Renal cortical epithelial cell (primary cell): ENCODE measurements at regions not wholly inside any gene's neighbourhood (a gene's known extent, or its start where the extent isn't known, plus 50 kb on each side); places are given as distances from the start of the nearest gene placed in this dataset.
"Not testable (repeated sequence)": the region's sequence is repeated elsewhere in the genome, so short reads cannot be mapped to it uniquely, and the experiment has no call there.

Source experiments
- DNase-seq: peaks from one replicate; pipeline ENCODE4 v3.0.0-alpha.2; 2011; ENCODE audit warnings: low read depth

DNA sequence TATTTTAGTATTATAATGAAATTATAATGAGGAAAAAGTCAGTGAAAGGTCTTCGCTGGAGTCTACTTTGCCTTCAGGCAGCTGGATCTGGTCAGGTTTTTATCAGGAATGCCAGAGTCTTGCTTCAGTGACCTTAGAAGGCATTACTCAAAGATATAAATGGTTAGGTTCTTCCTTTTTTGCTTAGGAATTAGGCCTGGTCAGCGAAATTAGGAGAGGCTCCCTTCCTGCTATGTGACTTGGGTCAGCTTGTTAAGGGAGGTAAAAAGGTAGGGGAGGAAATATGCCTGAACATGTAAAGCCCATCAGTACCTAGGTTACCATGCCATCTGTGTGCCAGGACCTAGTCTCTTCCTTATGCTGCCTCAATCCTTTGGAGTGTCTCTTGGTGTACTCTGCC lies 115.1 kb downstream of the OTOR start:
- no peak for DNase-seq

DNA sequence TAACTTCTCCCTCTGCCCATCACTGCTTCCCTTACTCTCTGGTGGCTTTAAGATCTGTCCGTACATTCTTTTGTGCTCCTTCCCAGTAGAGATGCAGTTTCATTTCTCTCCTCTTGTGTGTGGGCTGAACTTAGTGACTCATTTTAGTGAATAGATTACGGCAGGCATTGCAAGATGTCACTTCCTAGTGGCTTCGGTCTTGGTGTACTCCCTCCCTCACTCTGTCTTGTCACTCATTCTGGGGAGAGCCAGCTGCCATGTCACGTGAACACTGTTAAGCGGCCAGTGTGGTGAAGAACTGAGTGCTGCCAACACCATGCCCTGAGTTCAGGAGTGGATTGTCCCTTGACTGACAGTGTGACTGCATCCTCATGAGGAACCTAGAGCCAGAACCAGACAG lies 115.9 kb downstream of the OTOR start:
- no peak for DNase-seq

DNA sequence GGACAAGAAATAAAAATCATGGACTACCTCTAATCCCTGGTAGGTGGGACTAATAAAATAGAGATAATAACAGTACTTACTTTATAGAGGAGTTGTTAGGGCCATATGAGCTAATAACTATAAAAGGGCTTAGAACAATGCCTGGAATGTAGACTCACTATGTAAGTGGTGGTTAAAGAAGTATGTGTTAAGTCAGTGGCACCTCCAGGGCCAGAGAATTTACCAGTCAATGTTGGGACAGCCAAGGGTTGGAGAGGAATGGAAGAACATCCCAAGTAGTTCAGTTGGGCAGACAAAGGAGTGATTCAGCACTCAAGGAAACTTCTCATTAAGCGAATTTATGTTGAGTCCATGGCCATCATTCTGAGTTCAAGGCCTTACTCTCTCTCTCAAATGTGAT lies 116.8 kb downstream of the OTOR start:
- DNase-seq: no peak

DNA sequence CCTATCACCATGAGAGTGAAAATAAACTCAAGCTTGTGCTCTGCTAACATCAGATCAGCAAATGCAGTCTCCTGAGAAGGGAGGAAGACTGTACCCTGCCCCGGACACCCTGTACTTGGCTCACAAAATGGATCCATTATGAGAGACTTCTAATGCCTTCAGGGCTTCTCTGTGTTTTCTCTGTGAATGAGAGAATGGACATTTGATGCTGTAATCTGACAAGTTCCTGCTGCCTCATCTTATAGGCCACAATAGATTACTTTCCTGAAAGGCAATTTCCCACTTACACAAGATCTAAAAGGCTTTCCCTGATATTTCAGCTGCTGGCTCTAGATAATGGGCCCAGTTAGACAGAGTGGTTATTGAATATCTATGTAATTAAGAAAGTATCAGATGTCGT lies 117.2 kb downstream of the OTOR start:
- DNase-seq: no peak

DNA sequence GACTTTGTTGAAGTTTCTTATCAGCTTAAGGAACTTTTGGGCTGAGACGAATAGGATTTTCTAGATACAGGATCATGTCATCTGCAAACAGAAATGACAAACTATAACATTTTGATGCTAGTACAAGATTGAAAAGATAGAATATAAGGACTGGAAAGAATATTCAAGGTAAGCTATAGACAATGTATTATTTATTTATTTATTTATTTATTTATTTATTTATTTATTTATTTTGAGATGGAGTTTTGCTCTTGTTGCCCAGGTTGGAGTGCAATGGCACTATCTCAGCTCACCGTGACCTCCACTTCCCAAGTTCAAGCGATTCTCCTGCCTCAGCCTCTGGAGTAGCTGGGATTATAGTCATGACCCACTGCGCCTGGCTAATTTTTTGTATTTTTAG lies 125.0 kb downstream of the OTOR start:
- DNase-seq: not testable (repeated sequence)

DNA sequence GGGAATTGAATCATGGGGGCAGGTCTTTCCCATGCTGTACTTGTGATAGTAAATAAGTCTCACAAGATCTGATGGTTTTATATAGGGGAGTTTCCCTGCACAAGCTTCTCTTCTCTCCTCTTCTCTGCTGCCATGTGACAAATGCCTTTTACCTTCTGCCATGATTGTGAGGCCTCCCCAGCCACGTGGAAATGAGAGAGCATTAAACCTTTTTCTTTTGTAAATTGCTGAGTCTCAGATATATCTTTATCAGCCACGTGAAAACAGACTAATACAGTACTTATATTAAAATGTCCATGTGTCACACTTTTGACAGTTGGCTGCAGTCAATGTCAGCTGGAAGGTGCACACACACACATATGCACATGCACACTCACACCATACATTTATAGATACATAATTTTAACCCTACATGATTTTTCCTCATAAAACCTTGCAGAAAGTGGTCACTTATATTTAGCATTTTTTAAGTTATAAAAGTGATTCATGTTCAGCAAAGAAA lies 128.9 kb downstream of the OTOR start:
- DNase-seq: no peak

DNA sequence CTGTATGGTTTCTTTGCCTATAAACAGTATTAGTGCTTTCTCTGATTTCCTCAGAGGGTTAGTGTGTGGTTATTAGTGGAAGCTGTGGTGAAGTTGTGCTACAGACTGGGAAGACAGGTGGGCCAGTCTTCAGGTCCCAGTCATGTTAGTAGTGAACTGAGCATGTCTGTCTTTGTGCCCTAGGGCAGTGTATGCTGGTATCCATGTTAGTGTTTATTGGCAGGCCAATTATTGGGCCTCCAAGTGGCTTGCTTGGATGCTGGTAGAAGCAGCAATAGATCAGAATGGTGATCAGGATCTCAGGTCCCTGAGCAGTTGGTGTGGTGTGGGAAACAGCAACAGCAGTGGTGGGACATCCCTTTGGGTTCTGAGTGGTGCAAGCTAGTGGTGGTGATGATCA lies 137.6 kb downstream of the OTOR start:
- DNase-seq: no peak

DNA sequence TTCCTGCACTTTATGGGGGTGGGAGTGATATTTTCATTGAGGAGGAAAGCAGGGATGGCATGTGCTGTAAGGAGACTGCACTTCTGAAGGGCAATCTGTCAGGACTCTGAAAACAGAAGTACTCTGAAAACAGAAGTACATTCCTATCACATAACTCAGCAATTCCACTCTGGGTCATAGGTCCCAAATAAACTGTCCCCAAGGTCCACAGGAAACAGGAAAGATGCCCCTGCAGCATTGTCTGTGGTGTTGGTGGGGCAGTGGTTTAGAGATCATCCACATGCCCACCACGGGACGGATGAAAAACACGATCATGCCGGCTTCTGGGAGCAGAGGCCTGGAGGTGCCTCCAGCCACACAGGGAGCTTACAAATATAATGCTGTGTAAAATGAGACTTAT lies 150.3 kb downstream of the OTOR start:
- DNase-seq: no peak

DNA sequence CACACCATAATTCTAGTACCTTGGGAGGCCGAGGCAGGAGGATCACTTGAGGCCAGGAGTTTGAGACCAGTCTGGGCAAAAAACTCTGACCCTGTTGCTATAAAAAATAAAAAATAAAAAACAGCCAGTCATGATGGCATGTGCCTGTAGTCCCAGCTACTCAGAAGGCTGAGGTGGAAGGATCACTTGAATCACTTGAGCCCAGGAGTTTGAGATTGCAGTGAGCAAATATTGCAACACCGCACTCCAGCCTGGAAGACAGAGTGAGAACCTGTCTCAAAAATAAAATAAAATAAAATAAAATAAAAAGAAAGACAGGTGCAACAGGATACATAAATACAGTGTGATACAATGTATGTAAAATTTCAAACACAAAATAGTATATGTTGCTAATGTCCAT lies 154.5 kb downstream of the OTOR start:
- DNase-seq: no peak

DNA sequence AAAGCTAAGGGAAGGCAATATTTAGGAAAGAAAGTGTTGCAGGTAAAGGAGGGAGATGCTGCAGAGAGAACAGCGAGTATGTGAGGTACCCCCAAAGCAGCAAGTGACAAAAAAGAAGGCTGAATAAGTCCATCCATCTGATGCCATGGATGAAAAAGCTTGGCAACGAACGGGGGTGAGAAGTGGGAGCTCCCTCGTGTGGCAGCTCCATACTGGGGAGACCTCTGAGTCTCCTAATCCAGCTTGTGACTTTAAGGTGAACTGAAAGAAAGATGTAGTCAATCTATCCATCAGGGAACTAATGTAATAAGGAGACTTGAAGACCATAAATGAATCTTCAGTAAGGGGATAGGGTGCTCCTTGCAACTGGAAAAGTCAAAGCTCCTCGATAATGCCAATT lies 156.6 kb downstream of the OTOR start:
- no peak for DNase-seq

DNA sequence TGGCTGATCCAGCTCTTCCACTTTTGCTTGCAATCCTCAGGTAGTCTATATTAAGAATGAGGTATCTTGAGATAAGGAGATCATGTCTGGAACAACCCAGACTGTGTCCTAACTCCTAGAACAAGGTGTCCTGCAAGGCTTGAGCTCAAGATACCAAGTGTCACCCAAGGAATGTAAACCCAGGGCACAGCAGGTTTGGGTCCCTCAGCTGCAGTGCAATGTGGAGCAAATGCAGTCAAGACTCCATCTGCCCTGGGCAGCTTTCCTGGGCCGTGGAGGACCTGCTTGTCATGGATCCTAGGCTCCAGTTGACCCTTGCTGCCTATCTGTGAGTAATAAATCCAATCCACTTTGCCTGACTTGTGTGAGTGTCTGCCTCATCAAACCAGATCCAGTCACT lies 166.1 kb downstream of the OTOR start:
- no peak for DNase-seq

DNA sequence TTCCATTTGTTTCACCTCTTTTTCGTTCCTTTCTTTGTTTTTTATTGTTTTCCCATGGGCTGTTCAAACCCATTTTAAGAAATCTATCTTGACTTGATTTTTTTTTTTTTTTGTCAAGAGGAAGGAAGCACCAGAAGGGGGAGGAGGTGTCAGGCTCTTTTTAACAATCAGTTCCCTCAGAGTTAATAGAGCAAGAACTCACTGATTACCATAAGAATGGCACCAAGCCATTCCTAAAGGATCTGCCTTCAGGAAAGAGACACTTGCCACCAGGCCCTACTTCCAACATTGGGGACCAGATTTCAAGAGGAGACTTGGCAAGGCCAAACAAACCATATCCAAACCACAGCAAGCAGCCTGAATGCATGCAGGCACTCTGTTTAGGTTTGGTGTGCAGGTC lies 168.0 kb downstream of the OTOR start:
- no peak for DNase-seq

DNA sequence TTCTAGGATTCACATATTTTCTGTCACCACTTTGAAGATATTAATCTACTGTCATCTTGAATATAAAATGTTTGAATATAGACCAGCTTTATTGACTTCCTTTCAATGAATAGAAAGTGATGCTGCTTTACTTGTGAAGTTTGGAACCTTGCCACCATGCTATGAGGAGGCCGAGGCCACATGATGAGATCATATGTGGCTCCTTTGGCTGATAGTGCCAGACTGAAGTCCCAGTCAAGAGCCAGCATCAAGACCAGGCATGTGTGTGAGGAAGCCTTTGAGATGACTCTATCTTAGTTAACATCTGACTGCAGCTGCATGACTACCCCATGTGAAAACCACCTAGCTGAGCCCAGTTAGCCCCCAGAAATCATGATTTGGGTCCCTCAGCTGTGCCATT lies 169.5 kb downstream of the OTOR start:
- no peak for DNase-seq

DNA sequence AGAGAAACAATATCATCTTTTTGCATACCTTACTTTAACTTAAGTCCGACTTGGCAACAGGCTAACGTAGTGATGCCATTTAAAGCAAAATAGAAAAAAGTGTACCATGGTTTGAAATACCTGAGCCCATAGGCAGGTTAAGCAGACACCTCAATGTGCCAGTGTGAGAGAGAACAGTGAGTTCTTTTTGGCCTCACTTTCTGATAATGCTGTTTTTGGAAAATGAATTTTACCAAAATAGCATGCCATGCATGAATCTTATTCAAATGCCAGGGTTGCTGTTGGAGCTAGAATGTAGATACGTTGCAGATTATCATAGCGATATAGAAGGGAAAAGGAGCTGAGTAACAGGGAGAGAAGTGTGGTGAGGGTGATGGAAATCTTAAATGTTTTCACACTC lies 170.2 kb downstream of the OTOR start:
- no peak for DNase-seq

DNA sequence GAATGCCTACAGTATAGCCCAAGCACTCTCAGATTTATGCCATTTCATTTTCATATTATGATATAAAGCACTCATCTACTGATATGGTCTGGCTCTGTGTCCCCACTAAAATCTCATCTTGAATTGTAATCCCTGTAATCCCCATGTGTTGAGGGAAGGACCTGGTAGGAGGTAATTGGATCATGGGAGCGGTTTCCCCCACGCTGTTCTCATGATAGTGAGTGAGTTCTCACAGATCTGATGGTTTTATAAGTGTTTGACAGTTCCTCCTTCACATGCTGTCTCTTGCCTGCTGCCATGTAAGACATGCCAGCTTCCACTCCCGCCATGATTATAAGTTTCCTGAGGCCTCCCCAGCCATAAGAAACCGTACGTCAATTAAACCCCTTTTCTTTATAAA lies 171.7 kb downstream of the OTOR start:
- no peak for DNase-seq

DNA sequence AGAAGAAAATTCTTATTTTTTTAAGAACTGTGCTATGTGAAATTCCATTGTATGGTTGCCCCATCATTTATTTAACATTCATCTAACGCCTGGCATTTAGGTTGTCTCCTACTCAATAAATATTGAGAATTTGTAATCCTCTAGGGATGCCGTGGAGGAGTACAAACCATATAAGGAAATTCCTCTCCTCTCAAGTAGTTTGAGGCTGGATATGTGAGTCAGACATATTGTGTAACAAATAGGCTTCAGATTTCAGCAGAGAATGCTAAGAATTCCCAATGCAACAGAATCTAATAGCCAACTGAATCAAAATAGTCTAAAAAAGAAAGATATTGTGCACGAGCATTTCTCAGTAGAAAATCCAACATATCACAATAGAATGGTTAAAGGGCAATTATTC lies 174.7 kb downstream of the OTOR start:
- DNase-seq: peak; percentile 81

DNA sequence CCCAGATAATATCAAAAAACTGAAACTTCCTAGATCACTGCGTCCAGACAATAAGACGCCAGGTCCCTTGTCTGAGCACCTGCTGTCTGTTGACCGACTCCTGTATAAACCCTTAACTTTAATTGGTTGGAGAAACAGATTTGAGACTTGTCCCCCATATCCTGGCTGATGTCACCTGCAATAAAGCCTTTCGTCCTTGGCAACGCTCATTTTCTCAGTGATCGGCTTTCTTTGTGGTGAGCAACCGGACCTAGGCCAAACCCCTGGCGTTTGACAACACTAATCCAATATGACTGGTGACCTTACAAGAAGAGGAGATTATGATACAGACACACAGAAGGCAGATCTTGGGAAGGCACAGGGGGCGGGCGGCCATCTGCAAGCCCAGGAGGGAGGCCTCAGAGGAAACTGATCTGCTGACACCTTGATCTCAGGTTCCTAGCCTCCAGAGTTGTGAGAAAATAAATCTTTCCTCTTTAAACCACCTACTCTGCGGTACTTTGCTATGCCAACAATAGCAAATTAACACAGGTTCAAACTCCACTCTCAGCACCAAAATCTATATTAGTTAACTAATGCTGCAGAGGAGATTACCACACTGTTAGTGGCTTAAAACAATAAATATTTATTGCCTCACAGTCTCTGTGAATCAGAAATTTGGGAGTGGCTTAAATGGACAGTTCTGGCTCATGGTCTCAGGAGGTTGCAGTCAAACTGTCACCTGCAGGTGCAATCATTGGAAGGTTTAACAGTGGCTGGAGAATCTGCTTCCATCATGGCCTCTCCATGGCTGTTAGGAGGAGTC lies 178.7 kb downstream of the OTOR start:
- DNase-seq: no peak

DNA sequence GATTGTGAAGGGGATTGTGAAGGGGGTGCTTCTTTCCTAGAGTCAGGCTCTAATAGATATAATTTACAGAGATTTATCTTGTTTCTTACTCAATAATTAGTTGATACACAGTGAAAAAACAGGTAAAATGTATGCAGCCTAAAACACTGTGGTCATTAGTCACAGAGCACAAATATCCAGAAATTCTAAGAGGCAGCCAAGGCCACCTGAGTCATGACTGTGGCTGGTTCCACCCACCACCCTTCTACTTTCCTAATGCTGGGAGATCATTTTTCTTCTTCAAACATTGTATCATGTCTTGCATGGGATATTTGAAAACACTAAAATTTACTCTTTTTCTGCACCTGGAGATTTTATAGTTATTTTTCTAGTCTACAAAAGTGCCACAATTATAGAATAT lies 181.6 kb downstream of the OTOR start:
- peak; percentile 3 for DNase-seq

DNA sequence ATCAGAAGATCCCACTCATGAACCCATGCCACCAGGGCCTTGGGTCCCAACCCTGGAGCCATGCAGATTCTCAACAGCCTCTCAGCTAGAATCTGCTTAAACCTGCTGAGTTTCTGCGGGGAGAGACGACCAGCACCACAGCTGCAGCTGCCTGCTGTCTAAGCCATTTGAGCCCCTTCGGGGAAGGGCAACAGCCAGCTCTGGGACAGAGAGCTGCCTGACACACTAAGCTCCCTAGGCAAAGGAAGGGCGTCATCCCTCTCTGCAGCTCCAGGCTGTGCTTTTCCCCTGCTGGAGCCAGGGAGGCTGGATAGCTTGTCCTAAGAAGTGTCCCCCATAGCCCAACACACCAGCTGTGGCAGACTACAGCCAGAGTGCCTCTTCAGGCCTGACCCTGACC lies 182.5 kb downstream of the OTOR start:
- no peak for DNase-seq

DNA sequence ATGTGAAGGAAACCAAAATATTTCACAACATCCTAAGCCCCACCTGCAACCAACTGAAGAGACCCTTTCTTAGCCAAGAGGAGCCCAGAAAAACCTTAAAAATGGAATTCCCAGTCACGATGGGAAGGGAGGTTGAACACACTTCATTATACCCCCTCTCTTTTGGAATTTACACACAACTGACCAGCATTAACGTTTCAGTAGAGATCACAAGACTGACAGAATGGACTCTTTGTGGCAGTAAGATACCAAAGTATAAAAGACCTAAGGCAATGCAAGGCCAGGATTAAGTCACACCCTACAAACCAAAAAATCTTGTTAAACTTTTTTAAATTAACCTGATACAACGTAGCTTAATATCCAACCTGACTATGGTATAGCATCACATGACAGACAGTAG lies 190.9 kb downstream of the OTOR start:
- DNase-seq: no peak

DNA sequence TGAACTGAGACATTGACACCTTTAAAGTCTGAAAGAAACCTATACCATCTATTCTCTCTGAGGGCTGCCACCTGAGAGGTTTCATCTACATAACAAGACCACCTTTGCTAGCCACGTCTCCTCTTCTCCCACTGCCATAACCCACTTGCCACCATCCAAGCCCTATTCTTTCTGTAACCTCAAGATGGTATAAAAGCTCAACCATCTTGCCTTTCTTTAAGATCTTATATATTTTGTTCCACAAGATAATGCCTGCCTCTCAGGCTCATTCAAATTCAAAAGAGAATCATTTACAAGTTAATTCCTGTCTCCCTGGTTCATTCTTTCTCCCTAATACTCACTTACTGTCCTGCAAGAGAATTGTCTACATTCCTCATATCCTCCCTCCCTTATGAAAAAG lies 192.5 kb downstream of the OTOR start:
- DNase-seq: no peak

DNA sequence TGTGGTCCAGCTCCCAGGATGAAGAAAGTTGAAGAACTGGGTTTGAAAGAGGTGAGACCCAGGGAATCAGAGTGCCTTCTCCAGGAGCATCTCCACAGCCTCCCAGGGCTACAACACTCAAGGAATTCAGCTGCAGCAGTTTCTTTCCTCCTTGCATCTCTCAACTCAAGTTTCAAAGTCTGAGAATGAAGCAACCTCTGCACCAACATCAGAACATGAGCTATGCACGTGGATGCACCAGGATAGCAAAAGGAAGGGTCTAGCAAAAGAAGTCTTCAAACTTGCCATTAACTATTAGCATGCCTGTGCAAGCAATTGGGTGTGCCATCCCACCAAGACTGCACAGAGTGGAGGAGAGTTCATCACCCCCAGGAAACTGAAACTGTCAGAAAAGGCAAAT lies 193.9 kb downstream of the OTOR start:
- no peak for DNase-seq

DNA sequence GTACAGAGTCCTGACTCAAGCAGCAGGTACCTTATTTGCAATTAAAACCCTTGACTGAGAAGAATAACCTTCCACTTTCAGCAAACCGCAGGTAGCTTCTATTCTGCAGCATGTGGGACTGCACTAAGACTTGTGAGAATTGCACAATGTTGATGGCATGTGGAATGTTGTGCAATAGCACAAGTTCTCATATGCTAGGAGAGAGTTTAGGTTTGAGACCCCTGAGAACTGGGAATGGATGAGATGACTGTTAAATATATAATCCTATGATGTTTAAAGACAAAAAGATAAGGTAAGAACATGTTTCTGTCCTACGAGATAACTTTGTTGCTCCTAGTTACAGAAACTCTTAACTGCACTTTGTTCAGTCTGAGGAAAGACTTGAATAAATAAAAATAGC lies 194.6 kb downstream of the OTOR start:
- DNase-seq: peak; percentile 4

DNA sequence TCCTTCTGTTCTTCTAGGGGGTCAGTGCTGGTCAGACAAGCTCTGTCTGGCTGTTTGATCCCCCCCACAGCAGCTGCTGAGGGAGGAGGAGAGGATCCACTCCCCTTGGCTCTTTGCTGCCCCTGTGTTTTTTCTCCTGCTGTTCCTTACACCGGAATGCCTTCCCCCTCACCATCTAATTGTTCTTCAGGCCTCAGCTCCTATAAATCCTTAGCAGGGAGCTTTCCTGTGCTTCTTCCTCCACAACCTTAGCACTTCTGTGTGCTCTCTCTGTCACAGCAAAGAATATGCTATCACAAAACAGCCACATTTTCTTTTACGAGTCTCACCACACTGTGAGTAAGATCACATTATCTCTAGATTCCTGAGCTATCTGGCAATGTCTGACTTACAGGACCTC lies 196.6 kb downstream of the OTOR start:
- DNase-seq: no peak
